C4-2B (cell line): ENCODE measurements at regions not wholly inside any gene's neighbourhood (a gene's known extent, or its start where the extent isn't known, plus 50 kb on each side); places are given as distances from the start of the nearest gene placed in this dataset.

Source experiments
- H3K27ac ChIP-seq: fragments of 450-650 bp; 2 replicates; pipeline ENCODE4 v1.5.1; 2017
- CTCF ChIP-seq: fragments of 450-650 bp; conservative IDR thresholded peaks from 2 replicates; pipeline ENCODE4 v1.5.1; 2017; ENCODE audit warnings: mild to moderate bottlenecking
- ZFX ChIP-seq: fragments of 450-650 bp; IDR thresholded peaks from 2 replicates; pipeline ENCODE4 v1.6.1; 2017

GRCh38 chr4:60575336-60575735 is 624.8 kb upstream of the ADGRL3 start:
- TF ChIP-seq CTCF (no peak), ZFX (no peak)
- no peak overlapping the region for H3K27ac ChIP-seq

GRCh38 chr4:60579335-60579734 is 620.8 kb upstream of the ADGRL3 start:
- no peak for TF ChIP-seq ZFX
- no peak overlapping the region for H3K27ac ChIP-seq

GRCh38 chr4:60581919-60582536 is 618.1 kb upstream of the ADGRL3 start:
- H3K27ac ChIP-seq: no peak overlapping the region
- no peak for TF ChIP-seq ZFX
- TF ChIP-seq CTCF: no peak

- no peak for TF ChIP-seq ZFX
- no peak for TF ChIP-seq CTCF
- no peak overlapping the region for H3K27ac ChIP-seq
Measured at GRCh38 chr4:60588556-60588955, 611.6 kb upstream of the ADGRL3 start.

GRCh38 chr4:60589425-60589824 is 610.7 kb upstream of the ADGRL3 start:
- TF ChIP-seq CTCF (no peak), ZFX (no peak)

GRCh38 chr4:60590116-60590515 is 610.0 kb upstream of the ADGRL3 start:
- no peak overlapping the region for H3K27ac ChIP-seq
- TF ChIP-seq ZFX: no peak
- no peak for TF ChIP-seq CTCF

More at GRCh38 chr4:60589425-60589824, 610.7 kb upstream of the ADGRL3 start:
- no peak overlapping the region for H3K27ac ChIP-seq

GRCh38 chr4:60605646-60606354 is 594.3 kb upstream of the ADGRL3 start:
- H3K27ac ChIP-seq: no peak overlapping the region
- TF ChIP-seq ZFX (no peak), CTCF (no peak)
